K562 (cell line): ENCODE measurements at regions not wholly inside any gene's neighbourhood (a gene's known extent, or its start where the extent isn't known, plus 50 kb on each side); places are given as distances from the start of the nearest gene placed in this dataset.

Experiments used
- CHD2 ChIP-seq: IDR thresholded peaks from 2 replicates; pipeline ENCODE4 v1.6.1; 2011; ENCODE audit warnings: low read depth, low read length
- CTCF ChIP-seq, 3 experiments: IDR thresholded peaks in 2 of 3; conservative IDR thresholded peaks in 1 of 3; 2 replicates each; pipeline ENCODE4 v1.5.1; 2011 to 2012; ENCODE audit warnings: low read length in 3 of 3, mild to moderate bottlenecking in 3 of 3, control low read depth in 2 of 3, improper control_type of control experiment in 1 of 3, inconsistent platforms in 1 of 3, low read depth in 1 of 3, mixed read lengths in 1 of 3, moderate library complexity in 1 of 3; ENCODE audit not compliant: insufficient read depth in 2 of 3
- SIX5 ChIP-seq, 2 experiments: IDR thresholded peaks; 2 replicates each; pipeline ENCODE4 v1.6.1; 2011; ENCODE audit warnings: low read length in 2 of 2, borderline replicate concordance in 1 of 2, low read depth in 1 of 2, mild to moderate bottlenecking in 1 of 2, moderate library complexity in 1 of 2; ENCODE audit not compliant: insufficient read depth in 1 of 2
- ZNF655 ChIP-seq: fragments of 250-450 bp; sonication (Bioruptor Pico); IDR thresholded peaks from 2 replicates; pipeline ENCODE4 v1.5.0; 2021

- no peak for TF ChIP-seq ZNF655
- no peak for TF ChIP-seq CTCF (IDR thresholded peaks at IDR 0.05 in 2 of 3, conservative IDR thresholded peaks at IDR 0.05 in 1 of 3; ENCODE audit: insufficient read depth in 2 of 3, low read depth in 1 of 3, low read length in 3 of 3)
- no peak for TF ChIP-seq CHD2
- TF ChIP-seq SIX5 (IDR thresholded peaks at IDR 0.05; ENCODE audit: borderline replicate concordance in 1 of 2, insufficient read depth in 1 of 2, low read depth in 1 of 2, low read length in 2 of 2): no peak
These were observed 365.2 kb upstream of the TUSC1 start for GRCh38 chr9:26043431-26043830.
